Activated naive CD8-positive, alpha-beta T cell treated with anti-CD3 and anti-CD28 coated beads for 36 hours (primary cell): ENCODE measurements at regions not wholly inside any gene's neighbourhood (a gene's known extent, or its start where the extent isn't known, plus 50 kb on each side); places are given as distances from the start of the nearest gene placed in this dataset.
"Not testable (repeated sequence)": the region's sequence is repeated elsewhere in the genome, so short reads cannot be mapped to it uniquely, and the experiment has no call there.

Experiments used
- DNase-seq: peaks from one replicate; pipeline ENCODE4 v3.0.0; 2021
- H3K27ac Mint-ChIP-seq: one replicate; pipeline ENCODE4 v1.8.0; 2022; ENCODE audit warnings: mild to moderate bottlenecking, moderate library complexity, mixed read lengths
- H3K27me3 Mint-ChIP-seq: one replicate; pipeline ENCODE4 v1.8.0; 2022; ENCODE audit warnings: mild to moderate bottlenecking, mixed read lengths
- H3K36me3 Mint-ChIP-seq: one replicate; pipeline ENCODE4 v1.8.0; 2021; ENCODE audit warnings: mild to moderate bottlenecking, mixed read lengths
- H3K4me1 Mint-ChIP-seq: one replicate; pipeline ENCODE4 v1.8.0; 2021; ENCODE audit warnings: mixed read lengths
- H3K4me3 Mint-ChIP-seq: one replicate; pipeline ENCODE4 v1.8.0; 2022; ENCODE audit warnings: mild to moderate bottlenecking, moderate library complexity, mixed read lengths
- H3K9me3 Mint-ChIP-seq: one replicate; pipeline ENCODE4 v1.8.0; 2022; ENCODE audit warnings: mixed read lengths

DNA sequence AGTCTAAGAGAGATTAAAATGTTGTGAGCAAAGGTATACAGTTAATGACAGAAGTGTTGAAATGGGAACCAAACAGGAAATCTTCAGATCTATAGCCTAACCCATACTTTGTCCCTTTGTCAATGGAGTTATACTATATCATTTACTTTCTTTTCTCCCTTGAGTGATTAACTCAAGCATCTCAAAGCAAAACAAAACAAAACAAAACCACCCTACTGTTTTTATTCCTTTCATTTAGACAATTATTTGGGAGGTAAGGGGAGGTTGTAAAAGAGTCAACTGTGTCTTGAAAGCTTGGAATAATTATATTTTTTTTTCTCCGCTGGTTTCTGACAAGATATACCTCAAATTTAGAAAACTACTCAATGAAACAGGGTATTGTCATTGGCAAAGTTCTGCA is 139.8 kb upstream of the HMGN3 start:
- H3K27me3 Mint-ChIP-seq, result peaks cover 18% of the 10 kb centered on the region
- peaks cover 5% of the 10 kb centered on the region for H3K9me3 Mint-ChIP-seq
- H3K4me3 Mint-ChIP-seq, result no peak overlapping the region

DNA sequence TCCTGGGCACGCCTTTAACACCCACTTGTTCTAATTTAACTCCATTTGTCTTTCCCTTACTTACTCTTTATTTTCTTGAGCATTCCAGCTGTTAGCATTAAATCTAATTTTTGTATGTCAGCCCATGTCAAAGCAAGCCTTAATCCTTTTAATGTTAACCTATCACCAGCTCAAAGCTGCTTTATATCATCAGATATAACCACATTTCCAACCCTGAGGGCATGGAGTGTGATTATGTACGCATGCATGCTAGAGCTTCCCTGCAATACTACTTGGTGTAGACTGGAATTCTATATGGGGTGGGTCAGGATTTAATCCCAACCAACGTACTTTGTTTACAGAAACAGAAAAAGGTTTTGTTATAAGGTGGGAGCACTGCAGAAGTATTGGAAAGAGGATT is 139.4 kb upstream of the HMGN3 start:
- peaks cover 5% of the 10 kb centered on the region for H3K9me3 Mint-ChIP-seq
- peaks cover 6% of the 10 kb centered on the region for H3K4me1 Mint-ChIP-seq
- no peak overlapping the region for H3K27ac Mint-ChIP-seq
- H3K27me3 Mint-ChIP-seq, result peaks cover 18% of the 10 kb centered on the region
- H3K36me3 Mint-ChIP-seq, result no peaks in the 10 kb centered on the region
- DNase-seq, result no peak
- H3K4me3 Mint-ChIP-seq, result no peak overlapping the region

More for the DNA sequence above, 139.8 kb upstream of the HMGN3 start:
- Mint-ChIP-seq H3K4me1 (peaks cover 6% of the 10 kb centered on the region), H3K27ac (no peak overlapping the region), H3K36me3 (no peaks in the 10 kb centered on the region)
- DNase-seq, result no peak

DNA sequence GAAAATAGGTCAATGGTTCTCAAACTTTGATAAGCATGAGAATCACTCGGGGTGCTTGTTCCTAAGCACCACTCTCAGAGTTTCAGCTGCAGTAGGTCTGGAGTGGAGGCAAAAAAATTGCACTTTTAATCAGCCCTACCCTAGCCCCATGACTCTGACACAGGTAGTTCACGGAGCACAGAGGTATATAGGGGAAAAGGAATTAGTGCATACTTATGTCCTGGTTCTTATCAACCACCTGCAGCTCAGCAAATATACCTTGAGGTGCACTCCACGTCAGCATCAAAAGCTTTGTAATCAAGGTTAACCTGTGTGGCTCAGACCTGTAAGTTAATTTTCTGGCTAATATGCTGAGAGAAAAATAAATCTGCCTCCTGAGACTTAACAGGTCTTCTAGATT is 138.8 kb upstream of the HMGN3 start:
- DNase-seq, result no peak
- Mint-ChIP-seq H3K4me1 (peaks cover 6% of the 10 kb centered on the region), H3K27ac (no peak overlapping the region), H3K9me3 (peaks cover 5% of the 10 kb centered on the region), H3K4me3 (no peak overlapping the region), H3K36me3 (no peaks in the 10 kb centered on the region), H3K27me3 (peaks cover 18% of the 10 kb centered on the region)

- no peak for DNase-seq
- H3K4me1 Mint-ChIP-seq, result peaks cover 3% of the 10 kb centered on the region
- peaks cover 8% of the 10 kb centered on the region for H3K9me3 Mint-ChIP-seq
- no peak overlapping the region for H3K27ac Mint-ChIP-seq
- no peak overlapping the region for H3K4me3 Mint-ChIP-seq
- peaks cover 21% of the 10 kb centered on the region for H3K27me3 Mint-ChIP-seq
- no peaks in the 10 kb centered on the region for H3K36me3 Mint-ChIP-seq
Measured at GRCh38 chr6:79372757-79373156, 138.3 kb upstream of the HMGN3 start.

- Mint-ChIP-seq H3K36me3 (peaks cover 3% of the 10 kb centered on the region), H3K27me3 (peaks cover 24% of the 10 kb centered on the region), H3K27ac (no peak overlapping the region), H3K9me3 (peaks cover 21% of the 10 kb centered on the region), H3K4me1 (no peaks in the 10 kb centered on the region), H3K4me3 (no peak overlapping the region)
- DNase-seq, result no peak
Measured at GRCh38 chr6:79369026-79369425, 134.5 kb upstream of the HMGN3 start.

DNA sequence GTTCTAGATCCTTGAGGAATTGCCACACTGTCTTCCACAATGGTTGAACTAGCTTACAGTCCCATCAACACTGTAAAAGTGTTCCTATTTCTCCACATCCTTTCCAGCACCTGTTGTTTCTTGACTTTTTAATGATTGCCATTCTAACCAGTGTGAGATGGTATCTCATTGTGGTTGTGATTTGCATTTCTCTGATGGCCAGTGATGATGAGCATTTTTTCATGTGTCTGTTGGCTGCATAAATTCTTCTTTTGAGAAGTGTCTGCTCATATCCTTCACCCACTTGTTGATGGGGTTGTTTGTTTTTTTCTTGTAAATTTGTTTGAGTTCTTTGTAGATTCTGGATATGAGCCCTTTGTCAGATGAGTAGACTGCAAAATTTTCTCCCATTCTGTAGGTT is 129.0 kb upstream of the HMGN3 start:
- peaks cover 31% of the 10 kb centered on the region for H3K9me3 Mint-ChIP-seq
- H3K4me1 Mint-ChIP-seq, result not testable (repeated sequence)

DNA sequence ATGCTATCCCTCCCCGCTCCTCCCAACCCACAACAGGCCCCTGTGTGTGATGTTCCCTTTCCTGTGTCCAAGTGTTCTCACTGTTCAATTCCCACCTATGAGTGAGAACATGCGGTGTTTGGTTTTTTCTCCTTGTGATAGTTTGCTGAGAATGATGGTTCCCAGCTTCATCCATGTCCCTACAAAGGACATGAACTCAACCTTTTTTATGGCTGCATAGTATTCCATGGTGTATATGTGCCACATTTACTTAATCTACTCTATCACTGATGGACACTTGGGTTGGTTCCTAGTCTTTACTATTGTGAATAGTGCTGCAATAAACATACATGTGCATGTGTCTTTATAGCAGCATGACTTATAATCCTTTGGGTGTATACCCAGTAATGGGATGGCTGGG is 126.6 kb upstream of the HMGN3 start:
- peaks cover 14% of the 10 kb centered on the region for H3K9me3 Mint-ChIP-seq
- not testable (repeated sequence) for H3K27ac Mint-ChIP-seq, H3K4me1 Mint-ChIP-seq, H3K27me3 Mint-ChIP-seq, H3K36me3 Mint-ChIP-seq, DNase-seq, H3K4me3 Mint-ChIP-seq

More for the DNA sequence above, 129.0 kb upstream of the HMGN3 start:
- H3K27ac Mint-ChIP-seq, H3K4me3 Mint-ChIP-seq, H3K36me3 Mint-ChIP-seq, DNase-seq, H3K27me3 Mint-ChIP-seq: not testable (repeated sequence)

DNA sequence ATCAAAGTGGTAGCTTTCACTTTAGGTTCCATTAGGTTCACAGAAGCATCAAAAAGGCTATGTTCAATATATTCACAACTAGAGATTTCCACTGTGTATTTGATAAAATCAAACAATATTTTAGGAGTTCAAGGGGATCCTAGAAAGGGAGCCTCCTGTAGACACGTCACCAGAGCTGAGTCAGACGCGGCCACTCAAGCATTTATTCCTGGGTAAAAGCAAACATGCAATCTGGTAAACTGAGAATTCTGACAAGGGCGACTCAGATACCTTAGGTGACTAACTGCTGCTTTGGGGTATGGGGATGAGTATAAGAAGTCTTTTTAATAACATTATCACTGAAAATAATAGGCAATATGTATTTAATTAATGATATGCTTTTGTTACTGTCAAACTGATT is 118.7 kb upstream of the HMGN3 start:
- no peaks in the 10 kb centered on the region for H3K36me3 Mint-ChIP-seq
- peaks cover 39% of the 10 kb centered on the region for H3K27me3 Mint-ChIP-seq
- H3K27ac Mint-ChIP-seq, result no peak overlapping the region
- no peak for DNase-seq
- no peak overlapping the region for H3K4me3 Mint-ChIP-seq
- H3K4me1 Mint-ChIP-seq, result no peaks in the 10 kb centered on the region
- H3K9me3 Mint-ChIP-seq, result peaks cover 17% of the 10 kb centered on the region

- H3K4me3 Mint-ChIP-seq, result no peak overlapping the region
Measured at GRCh38 chr6:79338493-79338892, 104.0 kb upstream of the HMGN3 start.

DNA sequence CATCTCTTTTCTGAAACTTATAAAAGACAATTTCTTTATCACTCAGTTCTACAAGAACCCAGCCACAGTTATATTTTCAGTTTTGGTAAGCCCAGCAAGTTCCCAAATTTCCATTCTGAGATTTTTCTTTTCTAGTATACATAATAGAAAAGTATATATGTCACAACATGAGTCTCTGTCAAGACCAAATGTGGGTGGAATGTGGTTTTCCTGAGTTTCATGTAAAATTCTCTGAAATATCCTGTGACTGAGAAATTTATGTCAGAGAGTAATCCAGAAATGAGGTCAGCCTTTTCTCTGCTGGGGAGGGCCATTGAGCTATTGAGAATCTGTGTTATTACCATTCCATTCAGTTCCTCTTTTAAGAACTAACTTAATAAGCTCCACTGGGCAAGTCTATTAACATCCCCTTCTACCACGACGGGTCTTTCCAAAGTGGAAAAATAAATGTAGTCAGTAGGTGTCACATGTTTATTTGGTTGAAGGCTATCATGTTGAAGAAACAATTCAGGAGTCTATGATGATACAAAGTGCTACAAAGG is 100.7 kb upstream of the HMGN3 start:
- H3K27me3 Mint-ChIP-seq, result peaks cover 47% of the 10 kb centered on the region
- peaks cover 1% of the 10 kb centered on the region for H3K9me3 Mint-ChIP-seq
- DNase-seq, result peak; percentile 12
- peak overlapping the region; percentile 56 for H3K27ac Mint-ChIP-seq
- no peak overlapping the region for H3K4me3 Mint-ChIP-seq
- peaks cover 40% of the 10 kb centered on the region for H3K4me1 Mint-ChIP-seq
- H3K36me3 Mint-ChIP-seq, result no peaks in the 10 kb centered on the region

More at GRCh38 chr6:79338493-79338892, 104.0 kb upstream of the HMGN3 start:
- Mint-ChIP-seq H3K9me3 (peaks cover 1% of the 10 kb centered on the region), H3K36me3 (no peaks in the 10 kb centered on the region), H3K4me1 (peaks cover 20% of the 10 kb centered on the region), H3K27ac (no peak overlapping the region), H3K27me3 (peaks cover 34% of the 10 kb centered on the region)
- no peak for DNase-seq

DNA sequence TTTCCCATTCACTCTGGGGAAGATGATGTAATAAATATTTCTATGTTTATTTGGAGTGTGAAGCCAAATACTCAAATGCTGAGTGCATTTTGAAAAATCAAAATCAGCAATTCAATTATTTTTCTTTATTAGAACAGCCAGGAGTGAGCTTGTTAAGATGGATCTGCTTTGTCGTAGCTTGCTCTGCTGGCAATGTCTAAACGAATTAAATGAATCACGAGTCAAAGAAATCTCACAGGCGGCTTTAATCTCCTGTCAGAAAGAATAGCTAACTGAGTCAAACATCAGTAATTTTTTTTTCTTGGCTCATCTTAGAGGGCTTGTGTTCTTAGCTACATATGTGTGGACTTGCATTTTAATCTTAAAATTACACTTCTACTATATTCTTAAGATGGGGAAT is 100.2 kb upstream of the HMGN3 start:
- H3K27ac Mint-ChIP-seq, result peak overlapping the region; percentile 56
- peaks cover 1% of the 10 kb centered on the region for H3K9me3 Mint-ChIP-seq
- peaks cover 42% of the 10 kb centered on the region for H3K4me1 Mint-ChIP-seq
- H3K27me3 Mint-ChIP-seq, result peaks cover 51% of the 10 kb centered on the region
- no peak for DNase-seq
- H3K4me3 Mint-ChIP-seq, result peak overlapping the region; percentile 12
- no peaks in the 10 kb centered on the region for H3K36me3 Mint-ChIP-seq

DNA sequence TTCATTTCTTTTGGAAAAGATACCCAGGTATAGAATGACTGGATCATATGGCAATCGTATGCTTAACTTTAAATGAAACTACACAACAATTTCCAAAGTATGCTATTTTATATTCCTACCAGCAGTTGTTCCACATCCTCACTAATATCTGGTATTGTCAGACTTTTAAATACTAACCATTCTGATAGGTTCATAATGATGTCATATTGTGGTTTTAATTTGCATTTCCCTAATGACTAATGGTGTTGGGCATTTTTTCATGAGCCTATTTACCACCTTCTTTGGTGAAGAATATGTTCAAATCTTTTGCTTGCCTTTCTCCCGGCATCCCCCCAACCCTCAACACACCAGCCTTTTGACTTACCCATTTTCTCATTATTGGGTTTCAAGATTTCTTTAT is 96.2 kb upstream of the HMGN3 start:
- peaks cover 39% of the 10 kb centered on the region for H3K4me1 Mint-ChIP-seq
- no peak overlapping the region for H3K4me3 Mint-ChIP-seq
- no peak overlapping the region for H3K27ac Mint-ChIP-seq
- no peak for DNase-seq
- peaks cover 6% of the 10 kb centered on the region for H3K9me3 Mint-ChIP-seq
- H3K36me3 Mint-ChIP-seq, result no peaks in the 10 kb centered on the region
- H3K27me3 Mint-ChIP-seq, result peaks cover 42% of the 10 kb centered on the region

DNA sequence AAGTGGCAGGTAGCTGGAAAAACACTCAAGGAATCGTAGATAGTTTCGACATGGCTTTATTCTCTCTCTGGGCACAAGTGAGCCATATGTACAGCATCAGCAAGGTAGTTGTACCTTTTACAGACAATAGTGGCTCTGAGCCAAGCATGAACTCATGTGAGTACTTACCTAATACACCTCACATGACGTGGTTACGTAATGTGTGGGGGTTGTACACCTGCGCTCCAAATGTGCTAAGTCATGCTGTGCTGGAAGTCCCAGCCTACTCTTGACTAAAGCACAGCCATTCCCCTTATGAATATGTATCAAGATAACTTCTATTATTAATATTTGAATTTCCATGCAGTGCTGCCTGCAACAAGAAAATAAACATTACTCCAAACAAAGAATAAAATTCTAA is 78.8 kb upstream of the HMGN3 start:
- Mint-ChIP-seq H3K9me3 (peaks cover 2% of the 10 kb centered on the region), H3K27ac (no peak overlapping the region), H3K4me1 (peaks cover 1% of the 10 kb centered on the region), H3K36me3 (no peaks in the 10 kb centered on the region), H3K27me3 (peaks cover 8% of the 10 kb centered on the region), H3K4me3 (no peak overlapping the region)
- DNase-seq, result no peak

GRCh38 chr6:79307321-79308036 is 73.0 kb upstream of the HMGN3 start:
- Mint-ChIP-seq H3K36me3 (no peaks in the 10 kb centered on the region), H3K4me1 (no peaks in the 10 kb centered on the region), H3K27ac (no peak overlapping the region), H3K27me3 (peaks cover 4% of the 10 kb centered on the region), H3K9me3 (no peaks in the 10 kb centered on the region), H3K4me3 (no peak overlapping the region)
- no peak for DNase-seq

GRCh38 chr6:79305020-79305419 is 70.5 kb upstream of the HMGN3 start:
- Mint-ChIP-seq H3K27me3 (no peaks in the 10 kb centered on the region), H3K4me1 (no peaks in the 10 kb centered on the region), H3K9me3 (no peaks in the 10 kb centered on the region), H3K36me3 (no peaks in the 10 kb centered on the region), H3K4me3 (no peak overlapping the region), H3K27ac (no peak overlapping the region)
- no peak for DNase-seq

- no peak for DNase-seq
- no peak overlapping the region for H3K4me3 Mint-ChIP-seq
- no peaks in the 10 kb centered on the region for H3K9me3 Mint-ChIP-seq
- H3K4me1 Mint-ChIP-seq, result no peaks in the 10 kb centered on the region
- H3K36me3 Mint-ChIP-seq, result no peaks in the 10 kb centered on the region
- peaks cover 8% of the 10 kb centered on the region for H3K27me3 Mint-ChIP-seq
- H3K27ac Mint-ChIP-seq, result no peak overlapping the region
Measured at GRCh38 chr6:79302341-79302740, 67.9 kb upstream of the HMGN3 start.
